ENCODE measurements at regions not wholly inside any gene's neighbourhood (a gene's known extent, or its start where the extent isn't known, plus 50 kb on each side); places are given as distances from the start of the nearest gene placed in this dataset.

DNA sequence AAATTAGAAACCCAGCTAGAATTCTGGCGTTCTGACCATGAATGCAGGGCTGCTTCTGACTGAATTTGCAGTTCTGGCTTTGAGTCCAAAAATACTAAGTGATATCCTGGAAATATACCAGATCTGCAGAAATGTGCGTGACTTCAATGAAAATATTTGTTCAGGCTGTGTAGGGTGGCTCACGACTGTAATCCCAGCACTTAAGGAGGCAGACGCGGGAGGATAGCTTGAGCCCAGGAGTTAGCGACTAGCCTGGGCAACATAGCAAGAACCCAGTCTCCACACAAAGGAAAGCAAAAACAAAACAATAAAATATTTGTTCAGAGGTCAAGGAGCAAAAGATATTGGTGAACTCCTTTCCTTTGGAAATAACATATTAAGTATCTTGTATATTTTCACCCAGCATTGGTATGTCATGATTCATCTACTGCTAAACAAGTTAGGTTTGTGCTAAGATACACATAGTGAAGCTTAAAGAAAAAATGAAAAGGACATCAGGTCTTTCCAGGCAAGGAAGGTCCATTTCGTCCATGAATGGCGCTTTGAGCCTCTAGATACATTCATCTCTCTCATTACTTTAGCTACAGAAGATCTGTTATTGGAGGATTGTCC lies 239.2 kb downstream of the CMPK2 start:
- no peaks in the 10 kb centered on the region for H4K20me1 ChIP-seq (ENCODE audit: control insufficient read depth, insufficient read depth, insufficient read length)
- H3K9ac ChIP-seq (ENCODE audit: extremely low read depth, insufficient read length, low read length), result no peak overlapping the region
- no peak overlapping the region for H3K14ac ChIP-seq (ENCODE audit: insufficient read depth, low read length)
- H4K8ac ChIP-seq (replicated peaks; ENCODE audit: insufficient read length, low read depth, low read length), result no peak overlapping the region
- no peak overlapping the region for H2AFZ ChIP-seq (ENCODE audit: low read length)
- no peaks in the 10 kb centered on the region for H3K4me1 ChIP-seq (ENCODE audit: insufficient read depth, low read length)
- H3K4me2 ChIP-seq (ENCODE audit: insufficient read depth, insufficient read length, low read length), result no peak overlapping the region
- H2BK120ac ChIP-seq (ENCODE audit: low read depth, low read length, poor library complexity, severe bottlenecking), result no peak overlapping the region
- H2BK12ac ChIP-seq (ENCODE audit: insufficient read length, low read depth, low read length), result no peak overlapping the region
- DNase-seq, result no peak
- H3K4ac ChIP-seq (ENCODE audit: low read depth, low read length), result no peak overlapping the region
- H2AK5ac ChIP-seq (ENCODE audit: insufficient read length, low read length), result no peak overlapping the region
- no peak overlapping the region for H3K27ac Mint-ChIP-seq
- H3K36me3 Mint-ChIP-seq (ENCODE audit: insufficient read depth in 1 of 3, low read depth in 3 of 3), result no peaks in the 10 kb centered on the region; a peak in 2 of 7 replicates
- TF ChIP-seq, protein P1, sequence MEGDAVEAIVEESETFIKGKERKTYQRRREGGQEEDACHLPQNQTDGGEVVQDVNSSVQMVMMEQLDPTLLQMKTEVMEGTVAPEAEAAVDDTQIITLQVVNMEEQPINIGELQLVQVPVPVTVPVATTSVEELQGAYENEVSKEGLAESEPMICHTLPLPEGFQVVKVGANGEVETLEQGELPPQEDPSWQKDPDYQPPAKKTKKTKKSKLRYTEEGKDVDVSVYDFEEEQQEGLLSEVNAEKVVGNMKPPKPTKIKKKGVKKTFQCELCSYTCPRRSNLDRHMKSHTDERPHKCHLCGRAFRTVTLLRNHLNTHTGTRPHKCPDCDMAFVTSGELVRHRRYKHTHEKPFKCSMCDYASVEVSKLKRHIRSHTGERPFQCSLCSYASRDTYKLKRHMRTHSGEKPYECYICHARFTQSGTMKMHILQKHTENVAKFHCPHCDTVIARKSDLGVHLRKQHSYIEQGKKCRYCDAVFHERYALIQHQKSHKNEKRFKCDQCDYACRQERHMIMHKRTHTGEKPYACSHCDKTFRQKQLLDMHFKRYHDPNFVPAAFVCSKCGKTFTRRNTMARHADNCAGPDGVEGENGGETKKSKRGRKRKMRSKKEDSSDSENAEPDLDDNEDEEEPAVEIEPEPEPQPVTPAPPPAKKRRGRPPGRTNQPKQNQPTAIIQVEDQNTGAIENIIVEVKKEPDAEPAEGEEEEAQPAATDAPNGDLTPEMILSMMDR (conservative IDR thresholded peaks at IDR 0.05), result no peak
- H3K4me3 Mint-ChIP-seq, result no peak overlapping the region
- H3K56ac ChIP-seq (ENCODE audit: insufficient read length, low read depth, low read length), result no peak overlapping the region
- H3K79me1 ChIP-seq (ENCODE audit: insufficient read depth, low read depth, low read length, poor library complexity, severe bottlenecking), result no peaks in the 10 kb centered on the region
- no peak overlapping the region for H2BK5ac ChIP-seq (ENCODE audit: insufficient read length, low read length)
- H2BK20ac ChIP-seq (ENCODE audit: low read depth, low read length, poor library complexity, severe bottlenecking), result no peak overlapping the region
- no peaks in the 10 kb centered on the region for H3K23me2 ChIP-seq (ENCODE audit: insufficient read length, low read depth, low read length, poor library complexity, severe bottlenecking)
- no peak overlapping the region for H3K18ac ChIP-seq (ENCODE audit: insufficient read length, low read depth, low read length)
- no CpG with 5 or more reads among the region's 8 CpGs for WGBS (ENCODE audit: extremely low coverage, insufficient read length, low lambda C conversion rate)
- H3K27me3 ChIP-seq (ENCODE audit: insufficient read depth, low read length), result no peaks in the 10 kb centered on the region
- no peaks in the 10 kb centered on the region for H3K27me3 Mint-ChIP-seq (ENCODE audit: low read depth)
- H4K91ac ChIP-seq (ENCODE audit: insufficient read length, low read depth, low read length), result no peak overlapping the region
- no peaks in the 10 kb centered on the region for H3K79me2 ChIP-seq (ENCODE audit: insufficient read depth, low read length)
- H4K5ac ChIP-seq (ENCODE audit: insufficient read length, low read depth, low read length), result no peak overlapping the region
- no peak overlapping the region for H2BK15ac ChIP-seq (ENCODE audit: low read depth, low read length)
- H3K27ac ChIP-seq (ENCODE audit: insufficient read length, low read depth, low read length), result no peak overlapping the region
- H3K9me3 Mint-ChIP-seq, result peaks cover 0 to 3% of the 10 kb centered on the region in 2 experiments; a peak in 2 of 5 replicates
- no peaks in the 10 kb centered on the region for H3K9me3 ChIP-seq (ENCODE audit: control insufficient read depth, low read depth, low read length)
- no peak overlapping the region for H3K23ac ChIP-seq (ENCODE audit: insufficient read length, low read depth, low read length)
- H3T11ph ChIP-seq (ENCODE audit: low read length), result no peak overlapping the region
- H3K4me1 Mint-ChIP-seq, result peaks cover 7 to 12% of the 10 kb centered on the region in 2 experiments

Measured in H9 (cell line).